WERI-Rb-1 (cell line): ENCODE measurements at regions not wholly inside any gene's neighbourhood (a gene's known extent, or its start where the extent isn't known, plus 50 kb on each side); places are given as distances from the start of the nearest gene placed in this dataset.
"Not testable (repeated sequence)": the region's sequence is repeated elsewhere in the genome, so short reads cannot be mapped to it uniquely, and the experiment has no call there.

ENCODE experiments used
- DNase-seq: peaks from one replicate; pipeline ENCODE4 v3.0.0-alpha.2; 2020
- H3K27ac ChIP-seq: fragments of 250-450 bp; sonication (Bioruptor Pico); 2 replicates; pipeline ENCODE4 v1.5.1; 2020; ENCODE audit warnings: mild to moderate bottlenecking, moderate library complexity
- H3K27me3 ChIP-seq: fragments of 250-450 bp; sonication (Bioruptor Pico); 2 replicates; pipeline ENCODE4 v1.5.1; 2021; ENCODE audit warnings: mild to moderate bottlenecking, low read depth, moderate library complexity; ENCODE audit not compliant: insufficient read depth, severe bottlenecking
- H3K36me3 ChIP-seq: fragments of 250-450 bp; sonication (Bioruptor Pico); 2 replicates; pipeline ENCODE4 v1.5.1; 2020; ENCODE audit warnings: mild to moderate bottlenecking, moderate library complexity
- H3K4me3 ChIP-seq: 2 replicates; pipeline ENCODE4 v1.5.1; 2011; ENCODE audit warnings: low read depth, mild to moderate bottlenecking, control low read depth, low read length
- H3K9me3 ChIP-seq: fragments of 250-450 bp; sonication (Bioruptor Pico); 2 replicates; pipeline ENCODE4 v1.5.1; 2021; ENCODE audit warnings: mild to moderate bottlenecking, moderate library complexity; ENCODE audit not compliant: severe bottlenecking
- TF ChIP-seq, protein P1 (sequence below): IDR thresholded peaks from 2 replicates; pipeline ENCODE4 v1.5.1; 2011; ENCODE audit warnings: low read depth, mild to moderate bottlenecking, control low read depth, inconsistent platforms, low read length

DNA sequence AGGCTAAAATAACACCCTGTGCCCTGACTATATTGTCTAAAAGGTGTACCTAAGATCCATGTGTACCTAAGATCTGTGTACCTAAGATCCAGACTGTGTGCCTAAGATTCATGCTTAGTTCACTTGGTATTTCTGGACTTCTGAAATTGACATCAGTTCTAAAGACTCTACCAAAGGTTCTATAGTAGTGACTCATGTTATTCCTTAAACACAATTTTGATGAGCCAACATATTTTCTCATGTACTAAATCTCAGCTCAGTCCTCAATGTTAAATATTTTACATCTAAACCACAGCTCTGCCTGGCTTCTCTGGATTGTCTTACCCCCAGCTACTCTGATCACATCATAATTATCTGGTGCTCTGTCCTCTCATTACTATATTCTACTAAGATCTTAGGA lies 802.3 kb upstream of the SORCS1 start:
- DNase-seq, result no peak
- no peak overlapping the region for H3K4me3 ChIP-seq
- H3K36me3 ChIP-seq, result no peaks in the 10 kb centered on the region
- TF ChIP-seq, protein P1, sequence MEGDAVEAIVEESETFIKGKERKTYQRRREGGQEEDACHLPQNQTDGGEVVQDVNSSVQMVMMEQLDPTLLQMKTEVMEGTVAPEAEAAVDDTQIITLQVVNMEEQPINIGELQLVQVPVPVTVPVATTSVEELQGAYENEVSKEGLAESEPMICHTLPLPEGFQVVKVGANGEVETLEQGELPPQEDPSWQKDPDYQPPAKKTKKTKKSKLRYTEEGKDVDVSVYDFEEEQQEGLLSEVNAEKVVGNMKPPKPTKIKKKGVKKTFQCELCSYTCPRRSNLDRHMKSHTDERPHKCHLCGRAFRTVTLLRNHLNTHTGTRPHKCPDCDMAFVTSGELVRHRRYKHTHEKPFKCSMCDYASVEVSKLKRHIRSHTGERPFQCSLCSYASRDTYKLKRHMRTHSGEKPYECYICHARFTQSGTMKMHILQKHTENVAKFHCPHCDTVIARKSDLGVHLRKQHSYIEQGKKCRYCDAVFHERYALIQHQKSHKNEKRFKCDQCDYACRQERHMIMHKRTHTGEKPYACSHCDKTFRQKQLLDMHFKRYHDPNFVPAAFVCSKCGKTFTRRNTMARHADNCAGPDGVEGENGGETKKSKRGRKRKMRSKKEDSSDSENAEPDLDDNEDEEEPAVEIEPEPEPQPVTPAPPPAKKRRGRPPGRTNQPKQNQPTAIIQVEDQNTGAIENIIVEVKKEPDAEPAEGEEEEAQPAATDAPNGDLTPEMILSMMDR, result no peak
- no peak overlapping the region for H3K27ac ChIP-seq
- H3K27me3 ChIP-seq, result no peaks in the 10 kb centered on the region
- no peaks in the 10 kb centered on the region for H3K9me3 ChIP-seq

DNA sequence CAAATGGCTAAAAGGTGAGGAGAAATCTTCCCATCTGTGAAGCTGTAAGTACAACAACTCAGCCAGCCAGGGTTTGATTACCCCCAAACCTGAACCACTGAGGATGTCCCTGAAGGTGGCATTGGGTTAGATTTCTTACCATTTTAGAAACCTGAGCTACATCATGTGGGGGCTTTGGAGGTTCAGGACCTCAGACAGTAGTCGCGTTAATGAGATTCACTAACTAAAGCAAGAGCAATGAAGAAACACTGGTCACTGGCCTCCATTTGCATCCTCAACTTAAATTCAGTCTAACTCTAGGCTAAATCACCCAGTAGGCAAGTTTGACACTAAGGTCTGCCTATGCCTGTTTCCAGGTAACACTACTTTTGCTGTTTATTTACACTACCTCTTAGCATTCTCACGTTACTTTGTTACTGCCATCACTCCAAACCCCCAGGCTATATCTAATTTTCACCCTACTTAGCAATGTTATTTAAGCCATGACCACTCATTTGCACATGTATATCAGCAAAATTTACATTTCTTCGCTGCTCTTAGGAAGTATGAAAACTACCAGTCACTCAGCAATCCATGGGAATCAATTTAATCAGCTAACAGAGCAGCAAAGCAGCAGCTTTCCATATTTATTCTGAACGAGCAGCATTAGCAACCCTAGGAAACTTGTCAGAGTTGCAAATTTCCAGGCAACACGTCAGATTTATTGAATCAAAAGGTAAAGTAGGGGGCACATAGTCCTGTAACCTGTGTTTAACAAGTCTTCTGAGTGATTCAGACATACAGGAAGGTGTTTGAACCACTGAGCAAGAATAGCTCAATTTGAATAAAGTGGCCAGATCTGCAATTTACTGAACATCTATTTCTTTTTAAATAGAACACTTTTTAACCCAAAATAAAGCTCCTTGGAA lies 788.4 kb upstream of the SORCS1 start:
- no peak overlapping the region for H3K27ac ChIP-seq
- no peak overlapping the region for H3K4me3 ChIP-seq
- H3K36me3 ChIP-seq, result no peaks in the 10 kb centered on the region
- no peaks in the 10 kb centered on the region for H3K27me3 ChIP-seq
- no peak for DNase-seq
- H3K9me3 ChIP-seq, result no peaks in the 10 kb centered on the region
- TF ChIP-seq, protein P1, result no peak

DNA sequence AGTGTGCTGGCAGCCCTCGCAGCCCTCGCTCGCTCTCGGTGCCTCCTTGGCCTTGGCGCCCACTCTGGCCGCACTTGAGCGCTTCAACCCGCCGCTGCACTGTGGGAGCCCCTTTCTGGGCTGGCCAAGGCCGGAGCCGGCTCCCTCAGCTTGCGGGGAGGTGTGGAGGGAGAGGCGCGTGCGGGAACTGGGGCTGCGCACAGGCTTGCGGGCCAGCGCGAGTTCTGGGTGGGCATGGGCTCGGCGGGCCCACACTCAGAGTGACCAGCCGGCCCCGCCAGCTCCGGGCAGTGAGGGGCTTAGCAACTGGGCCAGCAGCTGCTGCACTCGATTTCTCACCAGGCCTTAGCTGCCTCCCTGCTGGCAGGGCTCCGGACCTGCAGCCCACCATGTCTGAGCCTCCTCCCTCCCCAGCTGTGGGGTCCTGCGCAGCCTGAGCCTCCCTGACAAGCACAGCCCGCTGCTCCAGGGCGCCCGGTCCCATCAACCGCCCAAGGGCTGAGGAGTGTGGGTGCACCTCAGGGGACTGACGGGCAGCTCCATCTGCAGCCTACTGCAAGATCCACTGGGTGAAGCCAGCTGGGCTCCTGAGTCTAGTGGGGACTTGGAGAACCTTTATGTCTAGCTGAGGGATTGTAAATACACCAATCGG lies 786.0 kb upstream of the SORCS1 start:
- DNase-seq, H3K4me3 ChIP-seq, H3K36me3 ChIP-seq, H3K27ac ChIP-seq, H3K27me3 ChIP-seq, H3K9me3 ChIP-seq: not testable (repeated sequence)

DNA sequence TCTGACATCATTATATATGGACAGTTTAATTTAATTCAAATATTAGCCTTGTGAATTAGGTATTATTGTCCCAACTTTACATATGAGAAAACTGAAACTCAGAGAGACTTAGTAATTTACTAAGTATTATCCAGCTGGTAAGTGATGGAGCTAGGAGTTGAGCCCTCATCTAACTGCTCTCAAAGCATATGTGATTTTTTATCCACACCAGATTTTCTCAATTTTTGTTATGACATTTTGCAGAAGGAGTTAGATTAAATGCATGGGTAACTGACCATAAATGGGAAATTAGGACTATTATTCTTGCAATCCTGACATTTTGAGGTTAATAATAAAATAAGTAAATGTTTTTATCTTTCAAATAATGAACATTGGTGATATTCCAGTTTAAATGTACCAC lies 778.3 kb upstream of the SORCS1 start:
- DNase-seq, result no peak
- no peak overlapping the region for H3K4me3 ChIP-seq

DNA sequence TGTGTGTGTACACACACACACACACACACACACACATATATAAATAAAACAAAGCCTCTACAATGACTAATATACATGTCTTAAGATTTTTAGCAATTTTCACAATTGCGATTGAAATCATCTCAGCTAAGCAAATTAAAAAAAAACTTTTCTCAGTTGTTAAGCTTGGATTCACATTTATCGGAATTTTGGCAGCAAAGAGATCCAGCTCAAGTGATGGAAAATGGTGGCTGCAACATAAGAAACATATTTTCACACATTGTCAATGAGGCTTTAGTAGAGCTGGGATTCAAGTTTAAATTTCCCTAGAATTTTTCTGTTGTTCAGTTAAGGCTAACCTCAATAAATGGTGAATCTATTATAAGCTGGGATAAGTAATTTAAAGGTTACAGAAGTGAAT lies 768.6 kb upstream of the SORCS1 start:
- Histone ChIP-seq H3K27ac (no peak overlapping the region), H3K36me3 (no peaks in the 10 kb centered on the region), H3K27me3 (no peaks in the 10 kb centered on the region), H3K9me3 (no peaks in the 10 kb centered on the region), H3K4me3 (no peak overlapping the region)
- TF ChIP-seq, protein P1, result no peak
- DNase-seq, result no peak

More for the DNA sequence above, 778.3 kb upstream of the SORCS1 start:
- no peaks in the 10 kb centered on the region for H3K36me3 ChIP-seq
- H3K27me3 ChIP-seq, result no peaks in the 10 kb centered on the region
- H3K27ac ChIP-seq, result no peak overlapping the region
- H3K9me3 ChIP-seq, result no peaks in the 10 kb centered on the region
- TF ChIP-seq, protein P1, result no peak

DNA sequence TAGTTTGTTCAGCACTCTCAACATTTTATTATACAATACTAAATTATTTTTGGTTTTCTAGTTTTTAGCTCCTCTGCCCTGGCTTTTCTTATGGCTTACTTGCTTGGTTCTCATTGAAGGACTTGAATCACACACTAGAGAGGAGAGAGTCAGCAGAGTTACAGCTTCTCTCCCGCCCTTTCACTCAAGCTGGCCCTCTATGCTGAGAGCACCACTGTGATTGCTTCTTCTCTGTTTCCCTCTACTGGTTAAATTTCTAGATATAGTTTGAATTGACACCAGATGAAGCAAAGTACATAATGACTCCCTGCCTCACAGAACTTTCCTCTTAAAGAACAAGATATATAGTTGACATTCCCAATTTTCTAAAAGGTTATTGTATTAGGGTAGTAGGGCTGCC lies 767.3 kb upstream of the SORCS1 start:
- no peaks in the 10 kb centered on the region for H3K9me3 ChIP-seq
- DNase-seq, result no peak
- H3K36me3 ChIP-seq, result no peaks in the 10 kb centered on the region
- no peaks in the 10 kb centered on the region for H3K27me3 ChIP-seq
- no peak overlapping the region for H3K27ac ChIP-seq
- H3K4me3 ChIP-seq, result no peak overlapping the region
- TF ChIP-seq, protein P1, result no peak
